ENCODE measurements at regions not wholly inside any gene's neighbourhood (a gene's known extent, or its start where the extent isn't known, plus 50 kb on each side); places are given as distances from the start of the nearest gene placed in this dataset.

GRCh38 chr12:97672870-97673269 lies 210.3 kb downstream of the RMST start:
- Histone ChIP-seq H3K27me3 (ENCODE audit: insufficient read depth, low read length) (no peaks in the 10 kb centered on the region), H3K4me2 (ENCODE audit: low read length) (no peak overlapping the region), H2AFZ (ENCODE audit: low read length) (no peak overlapping the region), H3K9me3 (ENCODE audit: low read length) (no peaks in the 10 kb centered on the region), H3K27ac (ENCODE audit: low read depth, low read length, poor library complexity, severe bottlenecking) (no peak overlapping the region), H3K79me2 (ENCODE audit: insufficient read depth, low read length) (no peaks in the 10 kb centered on the region), H3K9me2 (ENCODE audit: low read depth, low read length) (no peaks in the 10 kb centered on the region), H3F3A (ENCODE audit: insufficient read depth, low read length) (no peaks in the 10 kb centered on the region), H3K36me3 (ENCODE audit: insufficient read depth, low read length) (no peaks in the 10 kb centered on the region), H3K4me1 (ENCODE audit: insufficient read depth, low read length, severe bottlenecking) (no peaks in the 10 kb centered on the region), H4K20me1 (ENCODE audit: insufficient read depth, low read length) (no peaks in the 10 kb centered on the region), H3K9ac (ENCODE audit: low read length) (no peak overlapping the region), H3K4me3 (ENCODE audit: low read depth, low read length, poor library complexity, severe bottlenecking) (no peak overlapping the region)
- TF ChIP-seq CTCF (IDR thresholded peaks at IDR 0.05; ENCODE audit: low read length) (no peak), EZH2 (IDR thresholded peaks at IDR 0.05; ENCODE audit: borderline replicate concordance, low read length) (no peak)

GRCh38 chr12:97680751-97681150 lies 218.1 kb downstream of the RMST start:
- H3F3A ChIP-seq (ENCODE audit: insufficient read depth, low read length): no peaks in the 10 kb centered on the region

GRCh38 chr12:97681612-97682504 lies 219.3 kb downstream of the RMST start:
- no peaks in the 10 kb centered on the region for H3K36me3 ChIP-seq (ENCODE audit: insufficient read depth, low read length)
- H3K4me1 ChIP-seq (ENCODE audit: insufficient read depth, low read length, severe bottlenecking): no peaks in the 10 kb centered on the region
- H3K9ac ChIP-seq (ENCODE audit: low read length): no peak overlapping the region
- no peak overlapping the region for H2AFZ ChIP-seq (ENCODE audit: low read length)
- no peak overlapping the region for H3K27ac ChIP-seq (ENCODE audit: low read depth, low read length, poor library complexity, severe bottlenecking)
- no peaks in the 10 kb centered on the region for H3F3A ChIP-seq (ENCODE audit: insufficient read depth, low read length)
- no peaks in the 10 kb centered on the region for H3K9me2 ChIP-seq (ENCODE audit: low read depth, low read length)
- H3K27me3 ChIP-seq (ENCODE audit: insufficient read depth, low read length): no peaks in the 10 kb centered on the region
- H4K20me1 ChIP-seq (ENCODE audit: insufficient read depth, low read length): no peaks in the 10 kb centered on the region
- H3K4me3 ChIP-seq (ENCODE audit: low read depth, low read length, poor library complexity, severe bottlenecking): no peak overlapping the region
- TF ChIP-seq EZH2 (IDR thresholded peaks at IDR 0.05; ENCODE audit: borderline replicate concordance, low read length) (no peak), CTCF (IDR thresholded peaks at IDR 0.05; ENCODE audit: low read length) (no peak)
- no peaks in the 10 kb centered on the region for H3K9me3 ChIP-seq (ENCODE audit: low read length)
- no peak overlapping the region for H3K4me2 ChIP-seq (ENCODE audit: low read length)
- H3K79me2 ChIP-seq (ENCODE audit: insufficient read depth, low read length): no peaks in the 10 kb centered on the region

More at GRCh38 chr12:97680751-97681150, 218.1 kb downstream of the RMST start:
- Histone ChIP-seq H3K9ac (ENCODE audit: low read length) (no peak overlapping the region), H3K27ac (ENCODE audit: low read depth, low read length, poor library complexity, severe bottlenecking) (no peak overlapping the region), H3K4me3 (ENCODE audit: low read depth, low read length, poor library complexity, severe bottlenecking) (no peak overlapping the region), H3K79me2 (ENCODE audit: insufficient read depth, low read length) (no peaks in the 10 kb centered on the region), H3K36me3 (ENCODE audit: insufficient read depth, low read length) (no peaks in the 10 kb centered on the region), H3K9me3 (ENCODE audit: low read length) (no peaks in the 10 kb centered on the region), H3K4me1 (ENCODE audit: insufficient read depth, low read length, severe bottlenecking) (no peaks in the 10 kb centered on the region), H3K27me3 (ENCODE audit: insufficient read depth, low read length) (no peaks in the 10 kb centered on the region), H2AFZ (ENCODE audit: low read length) (no peak overlapping the region), H3K9me2 (ENCODE audit: low read depth, low read length) (no peaks in the 10 kb centered on the region), H3K4me2 (ENCODE audit: low read length) (no peak overlapping the region), H4K20me1 (ENCODE audit: insufficient read depth, low read length) (no peaks in the 10 kb centered on the region)
- TF ChIP-seq EZH2 (IDR thresholded peaks at IDR 0.05; ENCODE audit: borderline replicate concordance, low read length) (no peak), CTCF (IDR thresholded peaks at IDR 0.05; ENCODE audit: low read length) (no peak)
